ENCODE measurements at regions not wholly inside any gene's neighbourhood (a gene's known extent, or its start where the extent isn't known, plus 50 kb on each side); places are given as distances from the start of the nearest gene placed in this dataset.

DNA sequence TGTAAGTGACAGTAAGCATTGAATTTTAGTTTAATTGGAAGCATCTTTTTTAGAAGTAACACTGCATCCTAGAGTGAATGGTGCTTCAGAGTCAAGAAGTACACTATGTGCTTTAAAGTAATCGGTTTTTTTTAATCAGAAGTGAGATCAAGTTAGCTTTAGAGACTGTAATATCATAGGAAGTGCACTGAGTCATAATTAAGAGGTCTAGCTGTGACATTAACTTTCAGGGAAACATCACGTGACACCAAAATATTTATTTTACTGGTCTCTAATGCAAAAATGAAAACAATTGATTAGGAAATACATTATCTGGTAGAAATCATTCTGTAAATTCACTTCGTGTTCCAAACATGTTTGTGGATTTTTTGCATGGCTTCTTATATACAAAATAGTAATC lies 55.3 kb upstream of the KYNU start:
- no peaks in the 10 kb centered on the region for H3K27me3 Mint-ChIP-seq (ENCODE audit: low read depth)
- no peak overlapping the region for H2BK12ac ChIP-seq (ENCODE audit: insufficient read length, low read depth, low read length)
- H2AK5ac ChIP-seq (ENCODE audit: insufficient read length, low read length): no peak overlapping the region
- no peak for DNase-seq
- no peaks in the 10 kb centered on the region for H3K9me3 ChIP-seq (ENCODE audit: control insufficient read depth, low read depth, low read length)
- no CpG with 5 or more reads among the region's 3 CpGs for WGBS (ENCODE audit: extremely low coverage, insufficient read length, low lambda C conversion rate)
- H3K27ac ChIP-seq (ENCODE audit: insufficient read length, low read depth, low read length): no peak overlapping the region
- no peak overlapping the region for H2AFZ ChIP-seq (ENCODE audit: low read length)
- H2BK15ac ChIP-seq (ENCODE audit: low read depth, low read length): no peak overlapping the region
- H3K4me1 ChIP-seq (ENCODE audit: insufficient read depth, low read length): no peaks in the 10 kb centered on the region
- H4K20me1 ChIP-seq (ENCODE audit: control insufficient read depth, insufficient read depth, insufficient read length): no peaks in the 10 kb centered on the region
- no peak overlapping the region for H3K23ac ChIP-seq (ENCODE audit: insufficient read length, low read depth, low read length)
- H3K23me2 ChIP-seq (ENCODE audit: insufficient read length, low read depth, low read length, poor library complexity, severe bottlenecking): no peaks in the 10 kb centered on the region
- no peaks in the 10 kb centered on the region for H3K27me3 ChIP-seq (ENCODE audit: insufficient read depth, low read length)
- H4K5ac ChIP-seq (ENCODE audit: insufficient read length, low read depth, low read length): no peak overlapping the region
- H3K27ac Mint-ChIP-seq: no peak overlapping the region
- H4K8ac ChIP-seq (replicated peaks; ENCODE audit: insufficient read length, low read depth, low read length): no peak overlapping the region
- H3K79me2 ChIP-seq (ENCODE audit: insufficient read depth, low read length): no peaks in the 10 kb centered on the region
- H3K4ac ChIP-seq (ENCODE audit: low read depth, low read length): no peak overlapping the region
- H4K91ac ChIP-seq (ENCODE audit: insufficient read length, low read depth, low read length): no peak overlapping the region
- no peak overlapping the region for H3K56ac ChIP-seq (ENCODE audit: insufficient read length, low read depth, low read length)
- no peak overlapping the region for H3K9ac ChIP-seq (ENCODE audit: extremely low read depth, insufficient read length, low read length)
- no peak overlapping the region for H3T11ph ChIP-seq (ENCODE audit: low read length)
- H3K9me3 Mint-ChIP-seq: no peaks in the 10 kb centered on the region
- H2BK20ac ChIP-seq (ENCODE audit: low read depth, low read length, poor library complexity, severe bottlenecking): no peak overlapping the region
- H3K36me3 Mint-ChIP-seq (ENCODE audit: insufficient read depth in 1 of 3, low read depth in 3 of 3): no peaks in the 10 kb centered on the region
- H3K4me1 Mint-ChIP-seq: no peaks in the 10 kb centered on the region
- H2BK5ac ChIP-seq (ENCODE audit: insufficient read length, low read length): no peak overlapping the region
- no peak overlapping the region for H3K4me2 ChIP-seq (ENCODE audit: insufficient read depth, insufficient read length, low read length)
- no peaks in the 10 kb centered on the region for H3K79me1 ChIP-seq (ENCODE audit: insufficient read depth, low read depth, low read length, poor library complexity, severe bottlenecking)
- no peak overlapping the region for H3K18ac ChIP-seq (ENCODE audit: insufficient read length, low read depth, low read length)
- TF ChIP-seq, protein P1, sequence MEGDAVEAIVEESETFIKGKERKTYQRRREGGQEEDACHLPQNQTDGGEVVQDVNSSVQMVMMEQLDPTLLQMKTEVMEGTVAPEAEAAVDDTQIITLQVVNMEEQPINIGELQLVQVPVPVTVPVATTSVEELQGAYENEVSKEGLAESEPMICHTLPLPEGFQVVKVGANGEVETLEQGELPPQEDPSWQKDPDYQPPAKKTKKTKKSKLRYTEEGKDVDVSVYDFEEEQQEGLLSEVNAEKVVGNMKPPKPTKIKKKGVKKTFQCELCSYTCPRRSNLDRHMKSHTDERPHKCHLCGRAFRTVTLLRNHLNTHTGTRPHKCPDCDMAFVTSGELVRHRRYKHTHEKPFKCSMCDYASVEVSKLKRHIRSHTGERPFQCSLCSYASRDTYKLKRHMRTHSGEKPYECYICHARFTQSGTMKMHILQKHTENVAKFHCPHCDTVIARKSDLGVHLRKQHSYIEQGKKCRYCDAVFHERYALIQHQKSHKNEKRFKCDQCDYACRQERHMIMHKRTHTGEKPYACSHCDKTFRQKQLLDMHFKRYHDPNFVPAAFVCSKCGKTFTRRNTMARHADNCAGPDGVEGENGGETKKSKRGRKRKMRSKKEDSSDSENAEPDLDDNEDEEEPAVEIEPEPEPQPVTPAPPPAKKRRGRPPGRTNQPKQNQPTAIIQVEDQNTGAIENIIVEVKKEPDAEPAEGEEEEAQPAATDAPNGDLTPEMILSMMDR (conservative IDR thresholded peaks at IDR 0.05): no peak
- H2BK120ac ChIP-seq (ENCODE audit: low read depth, low read length, poor library complexity, severe bottlenecking): no peak overlapping the region
- no peak overlapping the region for H3K4me3 Mint-ChIP-seq
- no peak overlapping the region for H3K14ac ChIP-seq (ENCODE audit: insufficient read depth, low read length)

Data from H9 (cell line).